ENCODE measurements at regions not wholly inside any gene's neighbourhood (a gene's known extent, or its start where the extent isn't known, plus 50 kb on each side); places are given as distances from the start of the nearest gene placed in this dataset.

DNA sequence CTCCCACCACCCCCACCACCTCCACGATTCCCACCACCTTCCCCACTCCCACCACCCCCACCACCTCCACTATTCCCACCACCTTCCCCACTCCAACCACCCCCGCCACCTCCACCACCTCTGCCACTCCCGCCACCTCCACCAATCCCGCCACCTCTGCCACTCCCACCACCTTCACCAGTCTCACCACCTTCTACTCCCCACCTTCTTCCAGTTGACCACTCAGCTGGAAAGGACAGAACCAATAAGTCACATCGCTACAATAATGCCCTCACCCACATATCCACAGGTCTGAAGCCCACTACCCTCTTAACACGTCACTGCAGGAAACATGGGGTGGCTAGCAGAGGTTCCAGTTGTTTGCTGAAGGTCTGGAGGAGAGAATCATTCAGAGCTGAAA, 93.5 kb upstream of the PAX2 start:
- H3K79me2 ChIP-seq (ENCODE audit: insufficient read depth, low read depth), result no peaks in the 10 kb centered on the region
- no peak overlapping the region for H2AFZ ChIP-seq (ENCODE audit: low read depth)
- no peak overlapping the region for H3K27ac ChIP-seq
- no peak overlapping the region for H3K9ac ChIP-seq
- peaks cover 30% of the 10 kb centered on the region; the same call in 1 of the 2 replicates for H3K27me3 ChIP-seq (ENCODE audit: insufficient read depth, low read depth)
- no peaks in the 10 kb centered on the region for H4K20me1 ChIP-seq (ENCODE audit: insufficient read depth)
- H3K4me3 ChIP-seq (IDR thresholded peaks at IDR 0.05; ENCODE audit: insufficient read depth, low read depth, low read length), result no peak overlapping the region
- no peaks in the 10 kb centered on the region for H3K36me3 ChIP-seq (ENCODE audit: insufficient read depth)
- no peaks in the 10 kb centered on the region for H3K4me1 ChIP-seq (ENCODE audit: low read depth, poor library complexity, severe bottlenecking)
- TF ChIP-seq, protein P1, sequence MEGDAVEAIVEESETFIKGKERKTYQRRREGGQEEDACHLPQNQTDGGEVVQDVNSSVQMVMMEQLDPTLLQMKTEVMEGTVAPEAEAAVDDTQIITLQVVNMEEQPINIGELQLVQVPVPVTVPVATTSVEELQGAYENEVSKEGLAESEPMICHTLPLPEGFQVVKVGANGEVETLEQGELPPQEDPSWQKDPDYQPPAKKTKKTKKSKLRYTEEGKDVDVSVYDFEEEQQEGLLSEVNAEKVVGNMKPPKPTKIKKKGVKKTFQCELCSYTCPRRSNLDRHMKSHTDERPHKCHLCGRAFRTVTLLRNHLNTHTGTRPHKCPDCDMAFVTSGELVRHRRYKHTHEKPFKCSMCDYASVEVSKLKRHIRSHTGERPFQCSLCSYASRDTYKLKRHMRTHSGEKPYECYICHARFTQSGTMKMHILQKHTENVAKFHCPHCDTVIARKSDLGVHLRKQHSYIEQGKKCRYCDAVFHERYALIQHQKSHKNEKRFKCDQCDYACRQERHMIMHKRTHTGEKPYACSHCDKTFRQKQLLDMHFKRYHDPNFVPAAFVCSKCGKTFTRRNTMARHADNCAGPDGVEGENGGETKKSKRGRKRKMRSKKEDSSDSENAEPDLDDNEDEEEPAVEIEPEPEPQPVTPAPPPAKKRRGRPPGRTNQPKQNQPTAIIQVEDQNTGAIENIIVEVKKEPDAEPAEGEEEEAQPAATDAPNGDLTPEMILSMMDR (conservative IDR thresholded peaks at IDR 0.05; ENCODE audit: low read depth, low read length), result no peak
- H3K4me2 ChIP-seq, result no peak overlapping the region

DNA sequence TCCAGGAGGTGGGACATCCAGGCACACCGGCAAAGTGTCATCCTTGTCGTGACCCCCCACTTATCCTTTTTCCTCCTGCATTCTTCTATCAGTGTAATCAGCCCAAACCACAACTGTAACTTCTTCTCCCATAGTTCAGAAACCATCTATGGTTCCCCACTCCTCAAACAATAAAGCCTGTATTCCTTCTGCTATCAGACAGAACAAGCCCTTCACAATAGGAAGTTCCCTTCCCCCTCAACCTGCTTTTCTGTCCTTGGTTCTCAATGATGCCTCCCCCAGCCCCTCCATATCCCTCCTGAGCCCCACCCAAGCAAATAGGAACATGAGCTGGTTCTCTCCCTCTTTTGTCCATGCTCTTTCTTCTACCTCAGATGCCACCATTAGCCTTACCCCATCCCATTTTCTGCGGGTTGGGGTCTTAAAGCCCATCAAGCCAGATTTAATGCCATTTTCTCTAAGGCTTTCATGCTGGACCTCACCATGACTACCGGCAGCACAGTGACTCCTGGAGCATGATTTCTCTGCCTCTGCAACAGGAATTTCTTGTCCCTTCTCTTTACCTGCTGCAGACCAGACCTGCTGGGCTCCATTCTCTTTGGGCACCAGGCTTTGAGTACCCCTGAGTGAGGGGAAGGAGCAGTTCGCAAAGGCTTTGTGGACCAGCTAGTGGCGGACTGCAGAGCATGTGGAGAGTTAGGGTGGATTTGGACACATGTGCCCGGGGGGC, 92.8 kb upstream of the PAX2 start:
- Histone ChIP-seq H3K27me3 (ENCODE audit: insufficient read depth, low read depth) (peaks cover 34% of the 10 kb centered on the region; the same call in 1 of the 2 replicates), H3K27ac (no peak overlapping the region), H4K20me1 (ENCODE audit: insufficient read depth) (no peaks in the 10 kb centered on the region), H3K4me3 (IDR thresholded peaks at IDR 0.05; ENCODE audit: insufficient read depth, low read depth, low read length) (no peak overlapping the region), H2AFZ (ENCODE audit: low read depth) (no peak overlapping the region), H3K36me3 (ENCODE audit: insufficient read depth) (no peaks in the 10 kb centered on the region), H3K4me2 (no peak overlapping the region), H3K79me2 (ENCODE audit: insufficient read depth, low read depth) (no peaks in the 10 kb centered on the region), H3K9ac (no peak overlapping the region), H3K4me1 (ENCODE audit: low read depth, poor library complexity, severe bottlenecking) (no peaks in the 10 kb centered on the region)
- TF ChIP-seq, protein P1 (conservative IDR thresholded peaks at IDR 0.05; ENCODE audit: low read depth, low read length), result no peak

DNA sequence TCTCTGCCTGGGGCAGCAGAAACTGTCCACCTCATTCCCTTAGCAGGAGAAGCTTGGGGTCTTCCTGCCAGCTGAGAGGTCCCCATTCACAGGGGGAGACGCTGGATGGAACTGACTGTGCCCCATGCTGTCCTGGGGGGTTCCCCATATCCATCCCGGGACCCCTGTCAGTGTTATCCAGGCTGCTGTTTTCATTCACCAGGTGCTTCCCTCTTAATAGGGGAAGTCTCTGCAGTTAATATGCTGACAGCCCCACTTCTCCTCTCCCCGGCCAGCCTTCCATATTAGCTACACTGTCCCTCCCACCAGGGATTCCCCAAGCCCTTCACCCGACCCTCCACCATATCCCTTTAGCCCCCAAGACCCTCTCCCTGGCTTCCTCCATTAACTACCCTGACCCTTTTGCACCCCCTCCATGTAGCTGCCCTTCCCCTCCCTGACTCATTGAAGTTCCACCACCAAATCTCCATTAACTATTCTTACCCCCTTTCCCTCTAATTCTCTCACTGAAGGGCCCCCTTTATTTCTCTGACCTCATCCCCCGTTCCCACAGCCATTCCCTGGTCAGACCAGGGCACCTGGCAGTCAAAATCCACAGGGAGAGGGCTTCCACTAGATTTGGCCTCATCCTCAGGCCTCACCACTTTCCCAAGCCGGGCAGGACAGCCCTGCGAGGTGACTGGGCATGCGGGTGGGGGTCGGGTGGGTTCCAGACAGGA, 92.0 kb upstream of the PAX2 start:
- H3K27me3 ChIP-seq (ENCODE audit: insufficient read depth, low read depth), result peaks cover 36% of the 10 kb centered on the region; the same call in 1 of the 2 replicates
- no peaks in the 10 kb centered on the region for H3K79me2 ChIP-seq (ENCODE audit: insufficient read depth, low read depth)
- H3K9ac ChIP-seq, result no peak overlapping the region
- no peak overlapping the region for H3K27ac ChIP-seq
- H3K4me1 ChIP-seq (ENCODE audit: low read depth, poor library complexity, severe bottlenecking), result no peaks in the 10 kb centered on the region
- no peaks in the 10 kb centered on the region for H3K36me3 ChIP-seq (ENCODE audit: insufficient read depth)
- H3K4me3 ChIP-seq (IDR thresholded peaks at IDR 0.05; ENCODE audit: insufficient read depth, low read depth, low read length), result no peak overlapping the region
- H3K4me2 ChIP-seq, result no peak overlapping the region
- TF ChIP-seq, protein P1 (conservative IDR thresholded peaks at IDR 0.05; ENCODE audit: low read depth, low read length), result no peak
- H4K20me1 ChIP-seq (ENCODE audit: insufficient read depth), result no peaks in the 10 kb centered on the region
- H2AFZ ChIP-seq (ENCODE audit: low read depth), result no peak overlapping the region

DNA sequence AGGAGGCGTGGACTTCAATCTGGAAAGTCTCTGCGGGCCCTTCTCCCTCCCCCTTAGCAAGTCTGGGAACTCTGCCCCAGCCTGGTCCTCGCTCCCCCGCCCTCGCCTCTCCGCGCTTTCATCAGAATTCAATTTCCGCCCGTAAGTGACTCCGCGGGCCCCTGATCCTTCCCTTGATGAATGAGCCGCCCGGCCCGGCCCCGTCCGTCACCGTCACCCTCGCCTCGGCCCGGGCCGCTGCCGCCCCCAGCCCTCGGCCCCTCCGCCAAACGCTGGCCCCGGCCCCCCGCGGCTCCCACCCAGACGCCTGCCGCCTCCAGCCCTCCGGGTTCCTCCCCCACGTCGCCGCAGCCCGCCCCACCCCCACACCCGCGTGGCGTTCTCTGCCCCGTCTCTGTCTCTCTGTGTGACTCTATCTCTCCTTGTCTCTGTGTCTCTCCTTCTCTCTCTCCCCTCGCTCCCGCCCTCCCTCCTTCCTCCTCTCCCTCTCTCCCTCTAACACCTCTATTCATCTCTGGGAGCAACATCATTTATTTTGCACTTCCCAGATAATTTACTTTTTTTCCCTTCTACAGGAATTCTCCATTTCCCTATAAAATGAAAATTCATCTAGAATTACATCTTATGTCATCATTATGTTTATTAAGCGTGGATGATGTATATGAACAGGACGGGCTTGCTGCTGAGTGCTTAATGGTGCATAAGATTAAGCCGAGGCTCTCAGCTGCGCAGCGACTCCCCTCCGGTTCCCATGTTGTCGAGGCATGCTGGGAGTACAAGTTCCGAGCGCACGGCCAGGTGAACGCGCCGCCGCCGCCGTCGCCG, 91.2 kb upstream of the PAX2 start:
- Histone ChIP-seq H2AFZ (ENCODE audit: low read depth) (no peak overlapping the region), H3K27me3 (ENCODE audit: insufficient read depth, low read depth) (peaks cover 36% of the 10 kb centered on the region; the same call in 1 of the 2 replicates), H3K4me1 (ENCODE audit: low read depth, poor library complexity, severe bottlenecking) (no peaks in the 10 kb centered on the region), H4K20me1 (ENCODE audit: insufficient read depth) (no peaks in the 10 kb centered on the region), H3K9ac (no peak overlapping the region), H3K4me2 (no peak overlapping the region), H3K36me3 (ENCODE audit: insufficient read depth) (no peaks in the 10 kb centered on the region), H3K4me3 (IDR thresholded peaks at IDR 0.05; ENCODE audit: insufficient read depth, low read depth, low read length) (no peak overlapping the region), H3K79me2 (ENCODE audit: insufficient read depth, low read depth) (no peaks in the 10 kb centered on the region), H3K27ac (no peak overlapping the region)
- TF ChIP-seq, protein P1 (conservative IDR thresholded peaks at IDR 0.05; ENCODE audit: low read depth, low read length), result no peak

All from KMS-11 (cell line).